ENCODE measurements at regions not wholly inside any gene's neighbourhood (a gene's known extent, or its start where the extent isn't known, plus 50 kb on each side); places are given as distances from the start of the nearest gene placed in this dataset.

- no peak for DNase-seq
Measured at GRCh38 chr1:239840336-239840735, 251.3 kb upstream of the FMN2 start.

GRCh38 chr1:239840790-239841189, 250.9 kb upstream of the FMN2 start:
- DNase-seq: no peak

GRCh38 chr1:239841631-239842030, 250.1 kb upstream of the FMN2 start:
- DNase-seq: no peak

- no peak for DNase-seq
Measured at GRCh38 chr1:239843541-239843940, 248.1 kb upstream of the FMN2 start.

GRCh38 chr1:239844833-239845232, 246.8 kb upstream of the FMN2 start:
- no peak for DNase-seq

- DNase-seq: no peak
Measured at GRCh38 chr1:239854922-239855321, 236.8 kb upstream of the FMN2 start.

GRCh38 chr1:239856067-239856466, 235.6 kb upstream of the FMN2 start:
- no peak for DNase-seq

- DNase-seq: no peak
Measured at GRCh38 chr1:239856924-239857323, 234.8 kb upstream of the FMN2 start.

- DNase-seq: no peak
Measured at GRCh38 chr1:239858057-239858456, 233.6 kb upstream of the FMN2 start.

GRCh38 chr1:239858529-239858928, 233.2 kb upstream of the FMN2 start:
- no peak for DNase-seq

GRCh38 chr1:239861985-239862384, 229.7 kb upstream of the FMN2 start:
- DNase-seq: no peak

- no peak for DNase-seq
Measured at GRCh38 chr1:239868058-239868832, 223.4 kb upstream of the FMN2 start.

- no peak for DNase-seq
Measured at GRCh38 chr1:239870194-239870593, 221.5 kb upstream of the FMN2 start.

GRCh38 chr1:239872626-239873025, 219.1 kb upstream of the FMN2 start:
- no peak for DNase-seq

- DNase-seq: no peak
Measured at GRCh38 chr1:239874831-239875230, 216.9 kb upstream of the FMN2 start.

- no peak for DNase-seq
Measured at GRCh38 chr1:239879321-239880170, 212.1 kb upstream of the FMN2 start.

GRCh38 chr1:239882967-239883366, 208.7 kb upstream of the FMN2 start:
- no peak for DNase-seq

GRCh38 chr1:239884796-239885195, 206.9 kb upstream of the FMN2 start:
- no peak for DNase-seq

GRCh38 chr1:239886266-239886665, 205.4 kb upstream of the FMN2 start:
- DNase-seq: no peak

- no peak for DNase-seq
Measured at GRCh38 chr1:239888639-239889038, 203.0 kb upstream of the FMN2 start.

- no peak for DNase-seq
Measured at GRCh38 chr1:239891621-239892358, 199.9 kb upstream of the FMN2 start.

GRCh38 chr1:239892602-239893001, 199.1 kb upstream of the FMN2 start:
- no peak for DNase-seq

- no peak for DNase-seq
Measured at GRCh38 chr1:239893127-239893731, 198.5 kb upstream of the FMN2 start.
